NCI-H146 (cell line): ENCODE measurements at regions not wholly inside any gene's neighbourhood (a gene's known extent, or its start where the extent isn't known, plus 50 kb on each side); places are given as distances from the start of the nearest gene placed in this dataset.

Experiments
- DNase-seq: peaks from one replicate; lab custom pipeline; 2025; lab: John Stamatoyannopoulos, UW

- DNase-seq = no peak
Observed at GRCh38 chr2:153005071-153005730, 286.8 kb downstream of the ARL6IP6 start.

GRCh38 chr2:153004627-153005026 lies 286.2 kb downstream of the ARL6IP6 start:
- no peak for DNase-seq

GRCh38 chr2:152974146-152974545 lies 255.7 kb downstream of the ARL6IP6 start:
- DNase-seq = no peak

GRCh38 chr2:152971685-152972084 lies 253.3 kb downstream of the ARL6IP6 start:
- no peak for DNase-seq

- DNase-seq = no peak
Observed at GRCh38 chr2:152962446-152962845, 244.0 kb downstream of the ARL6IP6 start.

GRCh38 chr2:152961351-152961750 lies 242.9 kb downstream of the ARL6IP6 start:
- DNase-seq = no peak

- DNase-seq = no peak
Observed at GRCh38 chr2:152950126-152950525, 231.7 kb downstream of the ARL6IP6 start.

- DNase-seq = no peak
Observed at GRCh38 chr2:152944099-152944498, 225.7 kb downstream of the ARL6IP6 start.

- no peak for DNase-seq
Observed at GRCh38 chr2:152942940-152943440, 224.6 kb downstream of the ARL6IP6 start.

- DNase-seq = no peak
Observed at GRCh38 chr2:152930501-152930900, 212.1 kb downstream of the ARL6IP6 start.

- no peak for DNase-seq
Observed at GRCh38 chr2:152929628-152930027, 211.2 kb downstream of the ARL6IP6 start.

GRCh38 chr2:152925547-152926448 lies 207.4 kb downstream of the ARL6IP6 start:
- peak; percentile 69 for DNase-seq

- no peak for DNase-seq
Observed at GRCh38 chr2:152924722-152925121, 206.3 kb downstream of the ARL6IP6 start.

- no peak for DNase-seq
Observed at GRCh38 chr2:152924219-152924618, 205.8 kb downstream of the ARL6IP6 start.

GRCh38 chr2:152920846-152921245 lies 202.4 kb downstream of the ARL6IP6 start:
- DNase-seq = no peak

GRCh38 chr2:152910970-152911369 lies 192.6 kb downstream of the ARL6IP6 start:
- DNase-seq = no peak

GRCh38 chr2:152907046-152907445 lies 188.6 kb downstream of the ARL6IP6 start:
- DNase-seq = no peak

- no peak for DNase-seq
Observed at GRCh38 chr2:152894051-152894450, 175.6 kb downstream of the ARL6IP6 start.

GRCh38 chr2:152890736-152891135 lies 172.3 kb downstream of the ARL6IP6 start:
- DNase-seq = peak; percentile 64

GRCh38 chr2:152883951-152884487 lies 165.6 kb downstream of the ARL6IP6 start:
- DNase-seq = no peak

GRCh38 chr2:152881527-152881926 lies 163.1 kb downstream of the ARL6IP6 start:
- DNase-seq = no peak

- DNase-seq = no peak
Observed at GRCh38 chr2:152879275-152879674, 160.9 kb downstream of the ARL6IP6 start.
